Spleen (tissue), 11 donors: ENCODE measurements at regions not wholly inside any gene's neighbourhood (a gene's known extent, or its start where the extent isn't known, plus 50 kb on each side); places are given as distances from the start of the nearest gene placed in this dataset.

Source experiments
- DNase-seq: peaks from one replicate; pipeline ENCODE4 v3.0.0-alpha.2; 2020
- H3K27ac ChIP-seq, 8 donors: fragments of 200-600 bp; sonication (generic) in 7 of 8; 1 replicate in 4 of 8; 2 replicates in 4 of 8; pipeline versions ENCODE4 v1.5.0 to v1.8.0; 2016 to 2021; ENCODE audit warnings: inconsistent platforms in 4 of 8, mild to moderate bottlenecking in 4 of 8, moderate library complexity in 1 of 8
- H3K27me3 ChIP-seq, 7 donors: fragments of 200-600 bp; sonication (generic) in 6 of 7; replicated peaks in 1 of 7; 1 replicate in 4 of 7; 2 replicates in 3 of 7; pipeline versions ENCODE4 v1.5.0 to v1.8.0; 2016 to 2021; ENCODE audit warnings: inconsistent platforms in 3 of 7, mild to moderate bottlenecking in 1 of 7
- H3K36me3 ChIP-seq, 6 donors: fragments of 200-600 bp; sonication (generic) in 5 of 6; 1 replicate in 4 of 6; 2 replicates in 2 of 6; pipeline versions ENCODE4 v1.5.0 to v1.8.0; 2016 to 2021; ENCODE audit warnings: inconsistent platforms in 2 of 6
- H3K4me1 ChIP-seq, 6 donors: fragments of 200-600 bp; sonication (generic) in 5 of 6; 1 replicate in 3 of 6; 2 replicates in 3 of 6; pipeline versions ENCODE4 v1.5.0 to v1.8.0; 2016 to 2021; ENCODE audit warnings: inconsistent platforms in 3 of 6
- H3K4me3 ChIP-seq, 8 donors: fragments of 200-600 bp; sonication (generic) in 7 of 8; 1 replicate in 4 of 8; 2 replicates in 4 of 8; pipeline versions ENCODE4 v1.5.0 to v1.8.0; 2016 to 2021; ENCODE audit warnings: inconsistent platforms in 4 of 8, mild to moderate bottlenecking in 4 of 8, moderate library complexity in 2 of 8
- H3K9me3 ChIP-seq, 8 donors: fragments of 200-600 bp; sonication (generic) in 7 of 8; 1 replicate in 4 of 8; 2 replicates in 4 of 8; pipeline versions ENCODE4 v1.5.0 to v1.8.0; 2016 to 2021; ENCODE audit warnings: inconsistent platforms in 4 of 8
- CTCF ChIP-seq, 11 experiments: fragments of 200-600 bp in 7 of 11; fragments of 450-650 bp in 4 of 11; sonication (generic) in 4 of 11; IDR thresholded peaks in 8 of 11; conservative IDR thresholded peaks in 3 of 11; 1 replicate in 7 of 11; 2 replicates in 4 of 11; pipeline versions ENCODE4 v1.4.0 to v1.8.0; 2016 to 2021; ENCODE audit warnings: antibody characterized with exemption in 11 of 11, inconsistent platforms in 4 of 11, mild to moderate bottlenecking in 1 of 11
- POLR2A ChIP-seq, 3 donors: fragments of 450-650 bp; IDR thresholded peaks; one replicate each; pipeline ENCODE4 v1.5.1; 2017; ENCODE audit warnings: antibody characterized with exemption in 3 of 3, mild to moderate bottlenecking in 1 of 3
- POLR2AphosphoS5 ChIP-seq, 3 donors: sonication (generic); formaldehyde crosslinking; IDR thresholded peaks; one replicate each; pipeline ENCODE4 v1.5.1; 2017; ENCODE audit warnings: antibody characterized with exemption in 3 of 3
- WGBS, 5 donors: extraction: QIAGEN DNeasy Blood & Tissue Kit in 3 of 5; methylation state at CpG; one replicate each; pipeline versions ENCODE4 v1.1.5 to v1.1.7; 2013 to 2018; 5-methylcytosine and 5-hydroxymethylcytosine counted together
- intact Hi-C: fragments of 100-400 bp; cut with DNase I; formaldehyde crosslinking; loops from one replicate; pipeline ENCODE4 v1.15.0; 2023; ENCODE audit warnings: low total_unique reads
- donor health status: healthy with polysubstance abuse.
- donor health status: DM: no; HTN: no; CAD: no; lungs with moderate emphysema.
- donor health status: DM: no; HTN: no; CAD: no.
- donor health status: Bipolar disorder and iron deficiency.
- donor health status: healthy.
- donor health status: DM: no; HTN: no; CAD: no.
- donor health status: DM: yes; HTN: yes; CAD: no.

DNA sequence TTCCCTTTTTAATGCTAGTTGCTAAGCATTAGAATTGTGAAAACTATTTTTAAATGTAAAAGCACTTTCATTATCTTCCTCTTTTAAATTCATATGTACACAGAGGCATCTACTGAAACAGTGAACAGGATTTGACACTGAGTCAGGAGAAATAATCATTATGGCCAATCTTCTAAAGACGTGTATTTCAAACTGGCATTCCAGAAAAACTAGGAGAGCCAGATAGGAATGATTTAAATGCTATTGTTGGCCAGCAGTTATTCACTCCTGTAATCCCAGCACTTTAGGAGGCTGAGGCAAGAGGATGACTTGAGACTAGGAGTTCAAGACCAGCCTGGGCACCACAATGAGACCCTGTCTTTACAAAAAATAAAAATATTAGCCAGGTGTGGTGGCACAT lies 67.6 kb upstream of the RAP2B start:
- no peaks in the 10 kb centered on the region for H3K36me3 ChIP-seq
- 55 to 70% (median 63%) methylated on average over 1 of the region's 1 CpG for WGBS, 5 donors

DNA sequence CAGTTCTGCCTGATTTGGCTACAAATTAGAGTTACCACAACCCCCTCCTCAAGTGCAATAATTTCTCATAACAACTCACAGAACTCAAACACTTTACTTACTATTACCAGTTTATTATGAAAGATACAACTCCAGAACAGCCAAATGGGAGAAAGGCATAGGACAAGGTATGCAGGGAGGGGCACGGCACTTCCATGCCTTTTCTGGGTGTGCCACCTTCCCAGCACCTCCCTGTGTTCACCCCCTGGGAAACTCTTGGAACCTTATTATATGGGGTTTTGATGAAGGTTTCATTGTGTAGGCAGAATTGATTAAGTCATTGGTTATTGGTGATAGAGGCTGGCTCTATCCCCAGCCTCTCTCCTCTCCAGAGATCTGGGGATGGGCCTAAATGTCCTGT lies 66.6 kb upstream of the RAP2B start:
- no peak overlapping the region for H3K4me3 ChIP-seq
- H3K36me3 ChIP-seq: no peaks in the 10 kb centered on the region
- WGBS, 5 donors: 93 to 100% (median 95%) methylated on average over 1 of the region's 1 CpG
- TF ChIP-seq CTCF (IDR thresholded peaks at IDR 0.05 in 8 of 11, conservative IDR thresholded peaks at IDR 0.05 in 3 of 11): no peak
- no peak for TF ChIP-seq POLR2AphosphoS5 (IDR thresholded peaks at IDR 0.05)
- no peak for TF ChIP-seq POLR2A (IDR thresholded peaks at IDR 0.05)
- no peak for DNase-seq
- H3K27me3 ChIP-seq: no peaks in the 10 kb centered on the region
- intact Hi-C loops: no loop called here
- no peaks in the 10 kb centered on the region for H3K4me1 ChIP-seq
- no peaks in the 10 kb centered on the region for H3K9me3 ChIP-seq
- H3K27ac ChIP-seq: no peak overlapping the region

More for the DNA sequence above, 67.6 kb upstream of the RAP2B start:
- DNase-seq: no peak
- H3K27ac ChIP-seq: no peak overlapping the region
- H3K4me3 ChIP-seq: no peak overlapping the region
- H3K27me3 ChIP-seq: no peaks in the 10 kb centered on the region
- intact Hi-C loops: no loop called here
- no peaks in the 10 kb centered on the region for H3K4me1 ChIP-seq
- H3K9me3 ChIP-seq: no peaks in the 10 kb centered on the region
- TF ChIP-seq POLR2AphosphoS5 (IDR thresholded peaks at IDR 0.05): no peak
- TF ChIP-seq CTCF (IDR thresholded peaks at IDR 0.05 in 8 of 11, conservative IDR thresholded peaks at IDR 0.05 in 3 of 11): no peak
- no peak for TF ChIP-seq POLR2A (IDR thresholded peaks at IDR 0.05)

DNA sequence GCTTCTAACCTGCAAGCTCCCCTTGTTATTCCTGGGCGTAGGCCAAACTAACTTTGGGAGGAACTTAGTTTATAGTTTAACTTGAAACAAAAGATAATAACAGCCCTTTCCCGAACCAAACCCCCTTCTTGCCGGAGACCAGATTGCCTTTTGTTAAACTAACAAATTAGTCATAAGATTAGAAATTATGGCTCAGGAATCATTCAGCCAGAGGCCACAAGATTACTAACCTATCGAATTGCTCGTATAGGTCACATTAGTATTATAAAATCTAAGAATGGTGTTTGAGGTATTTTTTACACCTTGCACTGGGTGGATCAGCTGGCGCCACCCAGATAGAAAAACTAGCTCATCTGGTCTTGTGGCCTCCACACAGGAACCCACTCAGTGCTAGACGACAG lies 65.3 kb upstream of the RAP2B start:
- Histone ChIP-seq H3K27ac (no peak overlapping the region), H3K36me3 (no peaks in the 10 kb centered on the region), H3K9me3 (no peaks in the 10 kb centered on the region), H3K27me3 (no peaks in the 10 kb centered on the region), H3K4me1 (no peaks in the 10 kb centered on the region), H3K4me3 (no peak overlapping the region)
- TF ChIP-seq POLR2AphosphoS5 (IDR thresholded peaks at IDR 0.05) (no peak), POLR2A (IDR thresholded peaks at IDR 0.05) (no peak)
- intact Hi-C loops: no loop called here
- no peak for DNase-seq
- 79 to 82% (median 82%) methylated on average over 7 of the region's 7 CpGs for WGBS, 5 donors

DNA sequence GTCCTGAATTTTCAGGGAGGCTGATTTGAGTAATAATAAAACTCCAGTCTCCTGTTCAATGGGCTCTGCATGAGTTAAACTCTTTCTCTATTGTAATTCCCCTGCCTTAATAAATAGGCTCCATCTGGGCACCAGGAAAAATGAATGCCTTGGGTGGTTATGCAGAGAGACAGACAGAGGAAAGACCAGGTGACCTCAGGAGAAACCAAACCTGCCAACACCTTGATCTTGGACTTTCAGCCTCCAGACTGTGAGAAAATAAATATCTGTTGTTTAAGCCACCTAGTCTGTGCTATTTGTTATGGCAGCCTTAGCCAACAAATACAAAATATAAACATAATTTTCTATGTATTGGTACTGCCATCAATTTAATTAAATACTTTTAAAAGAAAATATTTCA lies 64.8 kb upstream of the RAP2B start:
- no peak for TF ChIP-seq POLR2A (IDR thresholded peaks at IDR 0.05)
- no peak for TF ChIP-seq POLR2AphosphoS5 (IDR thresholded peaks at IDR 0.05)
- no peak for DNase-seq
- intact Hi-C loops: no loop called here
- Histone ChIP-seq H3K4me3 (no peak overlapping the region), H3K4me1 (no peaks in the 10 kb centered on the region), H3K27ac (no peak overlapping the region), H3K36me3 (no peaks in the 10 kb centered on the region), H3K9me3 (no peaks in the 10 kb centered on the region), H3K27me3 (no peaks in the 10 kb centered on the region)

- Histone ChIP-seq H3K27ac (no peak overlapping the region), H3K27me3 (no peaks in the 10 kb centered on the region), H3K4me1 (no peaks in the 10 kb centered on the region), H3K9me3 (no peaks in the 10 kb centered on the region), H3K36me3 (no peaks in the 10 kb centered on the region), H3K4me3 (no peak overlapping the region)
- TF ChIP-seq POLR2AphosphoS5 (IDR thresholded peaks at IDR 0.05): no peak
- no peak for DNase-seq
- 88 to 98% (median 95%) methylated on average over 9 of the region's 9 CpGs for WGBS, 5 donors
- intact Hi-C loops: no loop called here
These were observed 62.9 kb upstream of the RAP2B start for GRCh38 chr3:153099131-153099530.

- Histone ChIP-seq H3K27me3 (no peaks in the 10 kb centered on the region), H3K27ac (peak overlapping the region in 1 of 8 donors; percentile 7), H3K4me3 (no peak overlapping the region), H3K4me1 (no peaks in the 10 kb centered on the region), H3K9me3 (no peaks in the 10 kb centered on the region), H3K36me3 (no peaks in the 10 kb centered on the region)
- 43 to 69% (median 63%) methylated on average over 2 of the region's 2 CpGs for WGBS, 5 donors
- no peak for TF ChIP-seq POLR2AphosphoS5 (IDR thresholded peaks at IDR 0.05)
- TF ChIP-seq CTCF (IDR thresholded peaks at IDR 0.05 in 8 of 11, conservative IDR thresholded peaks at IDR 0.05 in 3 of 11): no peak
- TF ChIP-seq POLR2A (IDR thresholded peaks at IDR 0.05): no peak
- intact Hi-C loops: no loop called here
- no peak for DNase-seq
These were observed 58.5 kb upstream of the RAP2B start for GRCh38 chr3:153103406-153103945.
